Muscle layer of colon (tissue), 2 donors: ENCODE measurements at regions not wholly inside any gene's neighbourhood (a gene's known extent, or its start where the extent isn't known, plus 50 kb on each side); places are given as distances from the start of the nearest gene placed in this dataset.

ENCODE experiments used
- H3K27ac ChIP-seq: one replicate; pipeline ENCODE4 v1.7.0; 2013; ENCODE audit warnings: low read depth, mild to moderate bottlenecking, low read length, moderate library complexity
- H3K27me3 ChIP-seq, 2 donors: one replicate each; pipeline ENCODE4 v1.7.0; 2013; ENCODE audit warnings: low read length in 2 of 2, mild to moderate bottlenecking in 2 of 2; ENCODE audit not compliant: insufficient read depth in 2 of 2, control insufficient read depth in 1 of 2
- H3K36me3 ChIP-seq: one replicate; pipeline ENCODE4 v1.7.0; 2013; ENCODE audit warnings: mild to moderate bottlenecking, low read length; ENCODE audit not compliant: insufficient read depth
- H3K4me1 ChIP-seq: one replicate; pipeline ENCODE4 v1.7.0; 2013; ENCODE audit warnings: mild to moderate bottlenecking, low read length; ENCODE audit not compliant: insufficient read depth
- H3K4me3 ChIP-seq, 2 donors: one replicate each; pipeline ENCODE4 v1.7.0; 2013; ENCODE audit warnings: low read length in 2 of 2, low read depth in 1 of 2, mild to moderate bottlenecking in 1 of 2, moderate library complexity in 1 of 2
- H3K9ac ChIP-seq: one replicate; pipeline ENCODE4 v1.7.0; 2013; ENCODE audit warnings: low read length
- H3K9me3 ChIP-seq: one replicate; pipeline ENCODE4 v1.7.0; 2013; ENCODE audit warnings: mild to moderate bottlenecking, low read length
- donor health status: abdominal sarcoma.
- donor health status: Adenocarcinoma of cecum.

DNA sequence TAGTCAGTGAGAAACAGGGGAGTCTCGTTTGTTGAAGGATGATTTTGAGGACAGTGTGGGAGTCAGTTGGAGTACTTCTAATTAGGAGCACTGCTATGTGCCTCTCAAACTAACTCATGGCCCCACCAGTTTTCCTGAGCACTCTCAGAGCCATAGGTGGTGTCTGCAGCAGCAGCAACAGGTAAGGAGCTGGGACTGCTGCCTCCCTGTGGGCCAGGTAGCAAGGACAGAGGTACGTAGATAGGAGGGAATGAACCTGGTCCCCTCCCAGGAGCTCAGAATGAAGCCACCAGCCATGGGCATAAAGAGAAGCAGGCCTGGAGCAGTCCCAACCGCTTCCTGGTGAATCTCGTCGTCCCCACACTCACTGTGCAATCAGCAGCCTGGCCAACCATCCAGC is 183.4 kb downstream of the BUD13 start:
- H3K4me1 ChIP-seq = no peaks in the 10 kb centered on the region
- H3K9ac ChIP-seq = no peak overlapping the region
- no peak overlapping the region for H3K27ac ChIP-seq
- H3K4me3 ChIP-seq = no peak overlapping the region
- H3K36me3 ChIP-seq = no peaks in the 10 kb centered on the region
- H3K27me3 ChIP-seq = no peaks in the 10 kb centered on the region
- H3K9me3 ChIP-seq = no peaks in the 10 kb centered on the region

- no peaks in the 10 kb centered on the region for H3K9me3 ChIP-seq
- no peaks in the 10 kb centered on the region for H3K36me3 ChIP-seq
- no peak overlapping the region for H3K9ac ChIP-seq
- H3K4me3 ChIP-seq = no peak overlapping the region
- no peaks in the 10 kb centered on the region for H3K4me1 ChIP-seq
- no peak overlapping the region for H3K27ac ChIP-seq
- H3K27me3 ChIP-seq = peaks cover 3 to 8% of the 10 kb centered on the region in 2 donors
Measured at GRCh38 chr11:116586392-116586791, 186.4 kb downstream of the BUD13 start.

- Histone ChIP-seq H3K9me3 (no peaks in the 10 kb centered on the region), H3K4me3 (no peak overlapping the region), H3K4me1 (peaks cover 8% of the 10 kb centered on the region), H3K27ac (no peak overlapping the region), H3K27me3 (peaks cover 22 to 28% of the 10 kb centered on the region in 2 donors), H3K9ac (no peak overlapping the region), H3K36me3 (no peaks in the 10 kb centered on the region)
Measured at GRCh38 chr11:116582571-116582970, 190.2 kb downstream of the BUD13 start.

DNA sequence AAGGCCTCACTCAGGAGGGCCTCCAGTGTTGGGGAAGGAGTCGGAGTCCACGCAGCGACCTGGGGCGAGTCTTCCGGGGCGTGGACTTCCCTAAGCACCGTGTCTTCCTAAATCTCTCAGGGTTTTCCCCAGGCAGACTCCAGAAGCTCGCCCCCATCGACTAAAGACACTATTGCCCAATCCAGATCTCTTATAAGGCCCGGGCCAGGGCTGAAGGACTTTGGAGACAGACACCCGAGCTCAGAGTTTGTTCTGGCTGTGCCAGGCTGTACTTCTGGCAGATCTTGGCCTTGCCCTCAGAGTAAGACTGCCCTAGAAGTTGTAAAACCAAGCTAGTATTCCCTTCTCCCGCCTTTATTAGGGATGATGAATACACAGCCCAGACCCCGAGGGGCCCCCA is 191.4 kb downstream of the BUD13 start:
- H3K9ac ChIP-seq = no peak overlapping the region
- peaks cover 8% of the 10 kb centered on the region for H3K4me1 ChIP-seq
- no peak overlapping the region for H3K4me3 ChIP-seq
- peaks cover 22 to 28% of the 10 kb centered on the region in 2 donors for H3K27me3 ChIP-seq
- no peak overlapping the region for H3K27ac ChIP-seq
- H3K9me3 ChIP-seq = no peaks in the 10 kb centered on the region
- H3K36me3 ChIP-seq = no peaks in the 10 kb centered on the region

GRCh38 chr11:116580799-116581198 is 192.0 kb downstream of the BUD13 start:
- no peak overlapping the region for H3K27ac ChIP-seq
- H3K4me3 ChIP-seq = no peak overlapping the region
- no peak overlapping the region for H3K9ac ChIP-seq
- peaks cover 8% of the 10 kb centered on the region for H3K4me1 ChIP-seq
- H3K27me3 ChIP-seq = peaks cover 22 to 28% of the 10 kb centered on the region in 2 donors
- H3K36me3 ChIP-seq = no peaks in the 10 kb centered on the region
- no peaks in the 10 kb centered on the region for H3K9me3 ChIP-seq

DNA sequence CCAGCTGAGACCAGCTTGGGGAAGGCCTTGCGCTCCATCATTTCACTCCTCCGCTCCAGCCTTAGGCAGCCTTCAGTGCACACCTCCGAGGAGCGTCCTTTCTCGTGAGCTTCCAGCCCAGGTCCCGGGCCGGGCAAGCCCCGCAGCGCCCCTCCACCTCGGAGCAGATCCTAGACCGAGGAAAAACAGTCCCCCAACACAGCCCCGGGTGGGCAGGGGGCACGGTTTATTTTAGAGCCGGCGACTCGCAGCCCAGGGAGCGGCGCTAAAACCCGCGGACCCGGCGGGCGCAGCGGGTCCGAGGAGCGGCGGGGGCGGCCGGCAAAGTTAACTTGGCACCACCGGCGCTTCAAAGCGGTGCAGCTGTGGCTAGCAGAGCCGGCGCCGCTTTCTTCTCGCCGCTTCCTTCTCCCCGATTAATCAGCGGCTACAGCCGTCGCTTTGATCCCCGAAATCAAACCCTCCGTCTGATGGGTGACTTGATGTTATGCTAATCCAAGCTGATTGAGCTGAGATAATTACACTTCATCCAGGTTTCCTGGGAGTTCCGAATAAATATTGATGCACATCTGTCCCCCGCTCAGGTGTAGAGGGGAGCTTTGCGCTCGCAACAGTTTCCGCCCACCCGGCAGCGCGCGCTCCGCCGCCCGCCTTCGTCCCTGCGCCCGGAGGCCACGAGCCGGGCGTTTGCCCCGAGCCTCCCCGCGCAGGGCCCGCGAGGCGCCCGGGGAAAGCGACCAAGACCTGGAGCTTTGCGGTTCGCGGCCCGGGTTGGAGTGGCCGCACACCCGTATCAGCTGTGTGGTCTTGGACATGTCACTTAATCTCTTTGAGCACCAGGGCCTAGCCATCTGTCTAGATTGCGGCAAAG is 192.7 kb downstream of the BUD13 start:
- no peaks in the 10 kb centered on the region for H3K9me3 ChIP-seq
- no peak overlapping the region for H3K9ac ChIP-seq
- H3K27ac ChIP-seq = no peak overlapping the region
- H3K27me3 ChIP-seq = peaks cover 22 to 28% of the 10 kb centered on the region in 2 donors
- H3K36me3 ChIP-seq = no peaks in the 10 kb centered on the region
- peaks cover 8% of the 10 kb centered on the region for H3K4me1 ChIP-seq
- H3K4me3 ChIP-seq = peak overlapping the region; percentile 23 to 29

GRCh38 chr11:116579031-116579653 is 193.6 kb downstream of the BUD13 start:
- Histone ChIP-seq H3K9me3 (no peaks in the 10 kb centered on the region), H3K36me3 (no peaks in the 10 kb centered on the region), H3K27me3 (peaks cover 22 to 28% of the 10 kb centered on the region in 2 donors), H3K9ac (no peak overlapping the region), H3K4me3 (no peak overlapping the region), H3K27ac (no peak overlapping the region), H3K4me1 (peaks cover 8% of the 10 kb centered on the region)

- no peak overlapping the region for H3K4me3 ChIP-seq
- no peak overlapping the region for H3K27ac ChIP-seq
- H3K36me3 ChIP-seq = no peaks in the 10 kb centered on the region
- H3K27me3 ChIP-seq = peaks cover 22 to 28% of the 10 kb centered on the region in 2 donors
- H3K4me1 ChIP-seq = peaks cover 8% of the 10 kb centered on the region
- H3K9ac ChIP-seq = no peak overlapping the region
- H3K9me3 ChIP-seq = no peaks in the 10 kb centered on the region
Measured at GRCh38 chr11:116577956-116578355, 194.8 kb downstream of the BUD13 start.

DNA sequence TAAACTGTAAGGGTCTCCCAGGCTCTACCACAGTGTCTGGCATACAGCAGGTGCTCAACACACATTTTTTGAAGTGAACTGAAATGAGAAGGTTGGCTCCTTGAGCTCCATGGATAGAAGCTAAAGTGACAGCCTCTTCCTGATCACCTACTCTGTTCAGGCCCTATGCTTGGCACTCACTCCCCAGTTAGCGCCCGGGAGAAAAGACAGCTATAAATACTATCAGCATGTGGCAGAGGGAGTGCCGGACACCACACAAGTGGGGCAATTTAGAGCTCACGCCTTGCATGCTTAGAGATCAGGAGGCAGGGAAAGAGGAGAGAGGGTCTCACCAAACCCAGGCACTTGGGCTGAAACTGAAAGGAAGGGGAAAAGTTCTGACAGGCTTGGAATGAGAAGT is 195.5 kb downstream of the BUD13 start:
- H3K4me3 ChIP-seq = no peak overlapping the region
- H3K27me3 ChIP-seq = peaks cover 16 to 28% of the 10 kb centered on the region in 2 donors
- peaks cover 8% of the 10 kb centered on the region for H3K4me1 ChIP-seq
- no peak overlapping the region for H3K9ac ChIP-seq
- H3K9me3 ChIP-seq = no peaks in the 10 kb centered on the region
- no peak overlapping the region for H3K27ac ChIP-seq
- no peaks in the 10 kb centered on the region for H3K36me3 ChIP-seq

GRCh38 chr11:116576526-116576925 is 196.3 kb downstream of the BUD13 start:
- Histone ChIP-seq H3K9ac (no peak overlapping the region), H3K4me3 (no peak overlapping the region), H3K27me3 (peaks cover 14 to 27% of the 10 kb centered on the region in 2 donors), H3K27ac (no peak overlapping the region), H3K4me1 (peaks cover 8% of the 10 kb centered on the region), H3K36me3 (no peaks in the 10 kb centered on the region), H3K9me3 (no peaks in the 10 kb centered on the region)

DNA sequence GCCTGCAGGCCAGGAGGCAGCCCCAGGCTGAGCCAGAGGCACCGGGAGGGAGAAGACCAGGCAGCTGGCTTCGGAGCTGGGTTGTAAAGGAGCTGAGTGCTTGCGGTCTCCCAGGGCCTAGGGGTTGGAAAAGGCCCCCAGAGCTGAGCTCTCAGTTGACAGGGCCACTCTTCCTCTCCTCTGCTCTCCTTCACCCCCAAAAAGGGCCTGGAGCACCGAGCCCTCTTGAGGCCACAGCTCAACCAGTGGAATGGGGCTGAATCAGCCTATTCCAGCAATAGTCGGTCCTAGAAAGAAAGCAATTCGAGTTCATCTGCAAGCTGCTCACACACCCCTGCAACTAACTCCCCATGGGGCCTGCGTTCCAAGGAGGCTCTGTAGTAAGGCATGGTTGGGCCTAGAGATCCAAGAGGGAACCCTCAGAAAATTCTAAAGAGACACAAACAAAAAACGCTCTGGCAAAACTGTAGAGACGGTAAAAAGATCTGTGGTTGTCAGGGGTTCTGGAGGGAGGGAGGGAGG is 205.0 kb downstream of the BUD13 start:
- Histone ChIP-seq H3K27me3 (no peaks in the 10 kb centered on the region), H3K9ac (no peak overlapping the region), H3K4me1 (peaks cover 11% of the 10 kb centered on the region), H3K36me3 (no peaks in the 10 kb centered on the region), H3K27ac (no peak overlapping the region), H3K4me3 (no peak overlapping the region), H3K9me3 (no peaks in the 10 kb centered on the region)
